MM.1S (cell line): ENCODE measurements at regions not wholly inside any gene's neighbourhood (a gene's known extent, or its start where the extent isn't known, plus 50 kb on each side); places are given as distances from the start of the nearest gene placed in this dataset.

Source experiments
- DNase-seq: peaks from one replicate; pipeline ENCODE4 v3.0.0-alpha.2; 2015
- H2AFZ ChIP-seq: fragments of 300-600 bp; sonication (generic); 2 replicates; pipeline ENCODE4 v1.6.0; 2016; ENCODE audit warnings: antibody characterized with exemption, low read length
- H3F3A ChIP-seq: fragments of 300-600 bp; sonication (generic); 2 replicates; pipeline ENCODE4 v1.6.1; 2016; ENCODE audit warnings: mild to moderate bottlenecking, antibody characterized with exemption, low read length, moderate library complexity, mixed read lengths; ENCODE audit not compliant: insufficient read depth
- H3K27ac ChIP-seq: fragments of 300-600 bp; sonication (generic); 2 replicates; pipeline ENCODE4 v1.5.1; 2016; ENCODE audit warnings: mild to moderate bottlenecking, low read length
- H3K27me3 ChIP-seq: fragments of 300-600 bp; sonication (generic); replicated peaks from 2 replicates; pipeline ENCODE4 v1.6.0; 2016; ENCODE audit warnings: low read length; ENCODE audit not compliant: insufficient read depth
- H3K36me3 ChIP-seq: fragments of 300-600 bp; sonication (generic); replicated peaks from 2 replicates; pipeline ENCODE4 v1.6.1; 2016; ENCODE audit warnings: mild to moderate bottlenecking, low read length, mixed read lengths; ENCODE audit not compliant: insufficient read depth
- H3K4me1 ChIP-seq: fragments of 300-600 bp; sonication (generic); 2 replicates; pipeline ENCODE4 v1.6.1; 2016; ENCODE audit warnings: low read length, mixed read lengths
- H3K4me2 ChIP-seq: fragments of 300-600 bp; sonication (generic); 2 replicates; pipeline ENCODE4 v1.6.0; 2016; ENCODE audit warnings: low read depth, low read length
- H3K4me3 ChIP-seq: fragments of 300-600 bp; sonication (generic); 2 replicates; pipeline ENCODE4 v1.5.1; 2016; ENCODE audit warnings: low read length, mixed read lengths
- H3K79me2 ChIP-seq: fragments of 300-600 bp; sonication (generic); 2 replicates; pipeline ENCODE4 v1.6.1; 2016; ENCODE audit warnings: mixed run types, low read length, mixed read lengths
- H3K9ac ChIP-seq: fragments of 300-600 bp; sonication (generic); 2 replicates; pipeline ENCODE4 v1.6.1; 2016; ENCODE audit warnings: low read length, mixed read lengths
- H3K9me2 ChIP-seq: fragments of 300-600 bp; sonication (generic); replicated peaks from 2 replicates; pipeline ENCODE4 v1.6.1; 2016; ENCODE audit warnings: mild to moderate bottlenecking, low read length, mixed read lengths; ENCODE audit not compliant: insufficient read depth
- H3K9me3 ChIP-seq: fragments of 300-600 bp; sonication (generic); replicated peaks from 2 replicates; pipeline ENCODE4 v1.6.1; 2016; ENCODE audit warnings: mild to moderate bottlenecking, low read length, mixed read lengths; ENCODE audit not compliant: insufficient read depth
- H4K20me1 ChIP-seq: fragments of 300-600 bp; sonication (generic); 2 replicates; pipeline ENCODE4 v1.6.1; 2016; ENCODE audit warnings: mild to moderate bottlenecking, low read length, moderate library complexity, mixed read lengths; ENCODE audit not compliant: insufficient read depth
- EZH2 ChIP-seq: fragments of 300-600 bp; sonication (generic); optimal IDR thresholded peaks from 2 replicates; pipeline ENCODE3; 2017; ENCODE audit warnings: low read depth, mild to moderate bottlenecking, antibody characterized with exemption, low read length, mixed read lengths
- EZH2phosphoT487 ChIP-seq: fragments of 300-600 bp; sonication (generic); IDR thresholded peaks from 2 replicates; pipeline ENCODE4 v1.6.1; 2018; ENCODE audit warnings: antibody characterized with exemption, low read length
- TF ChIP-seq, protein P1 (sequence below): fragments of 300-600 bp; sonication (generic); IDR thresholded peaks from 2 replicates; pipeline ENCODE4 v1.5.1; 2016; ENCODE audit warnings: antibody characterized with exemption, low read length, mixed read lengths

DNA sequence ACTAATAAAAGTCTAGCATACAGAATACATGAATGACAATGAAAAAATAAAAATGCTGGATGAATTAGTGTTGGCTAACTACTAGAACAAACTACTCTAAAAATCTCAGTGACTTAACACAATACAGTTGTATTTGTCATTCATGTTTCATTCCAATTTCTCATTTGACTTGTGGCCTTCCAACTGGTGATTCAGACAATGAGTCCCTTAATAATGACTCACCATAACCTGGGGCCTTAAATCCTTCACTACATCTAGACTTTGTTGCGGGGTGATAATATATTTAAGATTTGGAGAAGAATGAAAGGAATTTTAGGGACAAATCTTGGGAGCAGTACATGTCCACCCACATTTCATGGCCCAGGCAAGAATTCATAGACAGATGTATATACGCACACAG is 90.5 kb upstream of the POM121L12 start:
- Histone ChIP-seq H3K4me2 (no peak overlapping the region), H3K4me1 (no peaks in the 10 kb centered on the region), H3K27me3 (no peaks in the 10 kb centered on the region), H3K4me3 (no peak overlapping the region), H3K27ac (no peak overlapping the region), H4K20me1 (no peaks in the 10 kb centered on the region), H2AFZ (no peak overlapping the region), H3K9me2 (no peaks in the 10 kb centered on the region), H3F3A (no peaks in the 10 kb centered on the region), H3K9me3 (no peaks in the 10 kb centered on the region), H3K36me3 (no peaks in the 10 kb centered on the region), H3K9ac (no peak overlapping the region), H3K79me2 (no peaks in the 10 kb centered on the region)
- DNase-seq: no peak
- no peak for TF ChIP-seq EZH2phosphoT487
- TF ChIP-seq EZH2: no peak
- TF ChIP-seq, protein P1, sequence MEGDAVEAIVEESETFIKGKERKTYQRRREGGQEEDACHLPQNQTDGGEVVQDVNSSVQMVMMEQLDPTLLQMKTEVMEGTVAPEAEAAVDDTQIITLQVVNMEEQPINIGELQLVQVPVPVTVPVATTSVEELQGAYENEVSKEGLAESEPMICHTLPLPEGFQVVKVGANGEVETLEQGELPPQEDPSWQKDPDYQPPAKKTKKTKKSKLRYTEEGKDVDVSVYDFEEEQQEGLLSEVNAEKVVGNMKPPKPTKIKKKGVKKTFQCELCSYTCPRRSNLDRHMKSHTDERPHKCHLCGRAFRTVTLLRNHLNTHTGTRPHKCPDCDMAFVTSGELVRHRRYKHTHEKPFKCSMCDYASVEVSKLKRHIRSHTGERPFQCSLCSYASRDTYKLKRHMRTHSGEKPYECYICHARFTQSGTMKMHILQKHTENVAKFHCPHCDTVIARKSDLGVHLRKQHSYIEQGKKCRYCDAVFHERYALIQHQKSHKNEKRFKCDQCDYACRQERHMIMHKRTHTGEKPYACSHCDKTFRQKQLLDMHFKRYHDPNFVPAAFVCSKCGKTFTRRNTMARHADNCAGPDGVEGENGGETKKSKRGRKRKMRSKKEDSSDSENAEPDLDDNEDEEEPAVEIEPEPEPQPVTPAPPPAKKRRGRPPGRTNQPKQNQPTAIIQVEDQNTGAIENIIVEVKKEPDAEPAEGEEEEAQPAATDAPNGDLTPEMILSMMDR: no peak

DNA sequence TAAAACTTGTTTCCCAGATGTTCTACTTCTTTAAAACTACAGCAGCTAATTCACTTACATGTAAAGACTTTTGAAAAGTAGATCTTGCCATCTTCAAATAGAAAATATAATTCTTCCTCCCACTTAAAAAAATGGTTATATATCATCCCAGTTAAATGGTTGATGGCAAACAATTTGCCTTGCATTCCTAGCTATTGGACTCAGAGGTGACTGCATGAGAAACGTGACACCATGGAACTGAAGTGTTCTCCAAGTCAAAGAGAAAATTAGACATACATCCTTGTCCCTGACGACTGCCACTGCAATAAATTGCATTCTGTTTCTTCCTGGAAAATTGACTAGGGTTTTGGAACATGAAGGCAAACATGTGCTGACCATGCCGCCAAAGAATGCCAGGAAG is 95.0 kb upstream of the POM121L12 start:
- DNase-seq: no peak
- Histone ChIP-seq H3K9me3 (no peaks in the 10 kb centered on the region), H2AFZ (peak overlapping the region; percentile 32), H3K4me1 (no peaks in the 10 kb centered on the region), H3F3A (no peaks in the 10 kb centered on the region), H3K27me3 (no peaks in the 10 kb centered on the region), H3K9me2 (no peaks in the 10 kb centered on the region), H3K9ac (no peak overlapping the region), H4K20me1 (no peaks in the 10 kb centered on the region), H3K79me2 (no peaks in the 10 kb centered on the region), H3K4me2 (no peak overlapping the region), H3K4me3 (no peak overlapping the region), H3K36me3 (no peaks in the 10 kb centered on the region), H3K27ac (no peak overlapping the region)
- TF ChIP-seq, protein P1: no peak
- TF ChIP-seq EZH2phosphoT487 (no peak), EZH2 (no peak)

DNA sequence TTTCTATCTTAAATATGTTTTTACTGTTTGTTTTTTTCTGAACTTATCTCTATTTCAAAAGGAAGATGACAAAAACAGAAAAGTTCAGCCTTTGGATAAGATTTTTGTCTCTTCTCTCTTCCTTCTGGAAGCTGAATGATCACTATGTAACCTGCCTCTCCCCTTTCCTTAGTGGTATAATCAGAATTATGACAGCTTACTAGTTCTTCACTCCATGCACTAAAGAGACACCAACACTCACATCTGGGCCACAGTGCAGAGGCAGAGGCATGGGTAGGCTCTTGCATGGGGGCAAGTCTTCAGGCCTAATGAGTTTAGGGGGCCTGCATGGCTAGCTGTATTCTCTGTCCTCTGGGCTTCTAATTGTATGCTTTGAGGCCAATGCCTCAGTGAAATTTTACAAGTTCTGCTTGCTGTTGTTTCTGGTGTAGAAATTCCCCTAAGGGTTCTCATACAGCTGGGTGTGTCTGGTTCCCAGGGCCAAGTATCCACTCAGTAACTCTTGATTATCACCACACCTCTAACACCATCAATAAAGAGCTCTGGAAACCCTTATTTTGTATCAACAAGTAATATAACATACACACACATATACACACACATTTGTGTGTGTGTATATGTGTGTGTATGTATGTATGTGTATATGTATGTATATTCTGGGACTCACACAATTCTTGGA is 96.8 kb upstream of the POM121L12 start:
- no peaks in the 10 kb centered on the region for H3K9me3 ChIP-seq
- no peaks in the 10 kb centered on the region for H3K27me3 ChIP-seq
- H3K4me3 ChIP-seq: no peak overlapping the region
- no peaks in the 10 kb centered on the region for H3K79me2 ChIP-seq
- no peaks in the 10 kb centered on the region for H3K36me3 ChIP-seq
- H3K4me2 ChIP-seq: no peak overlapping the region
- no peaks in the 10 kb centered on the region for H4K20me1 ChIP-seq
- no peak overlapping the region for H2AFZ ChIP-seq
- H3K9me2 ChIP-seq: no peaks in the 10 kb centered on the region
- no peak for DNase-seq
- TF ChIP-seq EZH2phosphoT487: no peak
- TF ChIP-seq EZH2: no peak
- TF ChIP-seq, protein P1: no peak
- no peak overlapping the region for H3K9ac ChIP-seq
- H3K27ac ChIP-seq: no peak overlapping the region
- no peaks in the 10 kb centered on the region for H3F3A ChIP-seq
- H3K4me1 ChIP-seq: no peaks in the 10 kb centered on the region
